Activated CD8-positive, alpha-beta memory T cell treated with anti-CD3 and anti-CD28 coated beads, Interleukin-2, amount 50 U/mL, for 1 hour (primary cell): ENCODE measurements at regions not wholly inside any gene's neighbourhood (a gene's known extent, or its start where the extent isn't known, plus 50 kb on each side); places are given as distances from the start of the nearest gene placed in this dataset.

Source experiments
- DNase-seq: peaks from one replicate; pipeline ENCODE4 v3.0.0-alpha.2; 2020; ENCODE audit errors: extremely low read depth

GRCh38 chr9:90307167-90307833 lies 335.3 kb downstream of the DIRAS2 start:
- DNase-seq, result no peak

GRCh38 chr9:90307891-90308290 lies 334.7 kb downstream of the DIRAS2 start:
- no peak for DNase-seq

- no peak for DNase-seq
Measured at GRCh38 chr9:90308691-90309090, 333.9 kb downstream of the DIRAS2 start.

GRCh38 chr9:90309809-90310520 lies 332.7 kb downstream of the DIRAS2 start:
- DNase-seq, result no peak

GRCh38 chr9:90310521-90310876 lies 332.1 kb downstream of the DIRAS2 start:
- DNase-seq, result no peak

- DNase-seq, result no peak
Measured at GRCh38 chr9:90311811-90312210, 330.8 kb downstream of the DIRAS2 start.

GRCh38 chr9:90322296-90322695 lies 320.3 kb downstream of the DIRAS2 start:
- DNase-seq, result no peak

- DNase-seq, result no peak
Measured at GRCh38 chr9:90325913-90326653, 316.5 kb downstream of the DIRAS2 start.

- no peak for DNase-seq
Measured at GRCh38 chr9:90330231-90330630, 312.4 kb downstream of the DIRAS2 start.

GRCh38 chr9:90331826-90332575 lies 310.6 kb downstream of the DIRAS2 start:
- no peak for DNase-seq

- no peak for DNase-seq
Measured at GRCh38 chr9:90333226-90333625, 309.4 kb downstream of the DIRAS2 start.

- no peak for DNase-seq
Measured at GRCh38 chr9:90340421-90340820, 302.2 kb downstream of the DIRAS2 start.

- DNase-seq, result no peak
Measured at GRCh38 chr9:90342607-90343006, 300.0 kb downstream of the DIRAS2 start.

- no peak for DNase-seq
Measured at GRCh38 chr9:90343366-90343765, 299.3 kb downstream of the DIRAS2 start.

- no peak for DNase-seq
Measured at GRCh38 chr9:90343991-90344390, 298.6 kb downstream of the DIRAS2 start.

GRCh38 chr9:90365666-90366065 lies 277.0 kb downstream of the DIRAS2 start:
- no peak for DNase-seq

GRCh38 chr9:90368241-90368640 lies 274.4 kb downstream of the DIRAS2 start:
- no peak for DNase-seq

GRCh38 chr9:90368928-90369327 lies 273.7 kb downstream of the DIRAS2 start:
- DNase-seq, result no peak

- DNase-seq, result no peak
Measured at GRCh38 chr9:90379771-90380170, 262.9 kb downstream of the DIRAS2 start.

- DNase-seq, result no peak
Measured at GRCh38 chr9:90385146-90385545, 257.5 kb downstream of the DIRAS2 start.

GRCh38 chr9:90393365-90394152 lies 249.1 kb downstream of the DIRAS2 start:
- no peak for DNase-seq
